OCI-LY7 (cell line): ENCODE measurements at regions not wholly inside any gene's neighbourhood (a gene's known extent, or its start where the extent isn't known, plus 50 kb on each side); places are given as distances from the start of the nearest gene placed in this dataset.

Experiments used
- BruUV-seq: library from RNA; stranded (reverse); fragments of 400-500 nt; replicated peaks from 2 replicates; lab custom pipeline; 2021; lab: Mats Ljungman, UMichigan
- CTCF ChIA-PET: fragments of 300-600 bp; sonication (Branson Sonifier 250); formaldehyde crosslinking; loops from one replicate; lab custom pipeline; 2022; ENCODE audit warnings: antibody characterized with exemption; ENCODE audit not compliant: unreplicated experiment; lab: Charles Lee
- POLR2A ChIA-PET: fragments of 300-600 bp; sonication (Branson Sonifier 250); formaldehyde crosslinking; loops from one replicate; lab custom pipeline; 2022; ENCODE audit warnings: antibody characterized with exemption; lab: Charles Lee
- DNase-seq: peaks from one replicate; pipeline ENCODE4 v3.0.0-alpha.2; 2015; ENCODE audit warnings: low spot score
- H2AFZ ChIP-seq: fragments of 200-600 bp; sonication (generic), shearing (Covaris generic); 2 replicates; pipeline ENCODE4 v1.6.1; 2014; ENCODE audit warnings: mild to moderate bottlenecking, antibody characterized with exemption, low read length, moderate library complexity
- H3K27ac ChIP-seq: fragments of 200-600 bp; sonication (generic); 2 replicates; pipeline ENCODE4 v1.5.1; 2014; ENCODE audit warnings: mixed run types, low read depth, mild to moderate bottlenecking, moderate library complexity, low read length, inconsistent platforms; ENCODE audit not compliant: poor library complexity, severe bottlenecking
- H3K36me3 ChIP-seq: fragments of 200-600 bp; sonication (generic); 2 replicates; pipeline ENCODE4 v1.6.1; 2014; ENCODE audit warnings: mild to moderate bottlenecking, antibody characterized with exemption, low read length, moderate library complexity, mixed read lengths; ENCODE audit not compliant: insufficient read depth
- H3K4me1 ChIP-seq: fragments of 200-600 bp; sonication (generic); 2 replicates; pipeline ENCODE4 v1.5.1; 2014; ENCODE audit warnings: mild to moderate bottlenecking, low read length; ENCODE audit not compliant: insufficient read depth, poor library complexity, severe bottlenecking
- H3K4me2 ChIP-seq: fragments of 200-600 bp; sonication (generic); 2 replicates; pipeline ENCODE4 v1.6.1; 2014; ENCODE audit warnings: mild to moderate bottlenecking, low read length
- H3K4me3 ChIP-seq: fragments of 200-600 bp; sonication (generic); 2 replicates; pipeline ENCODE4 v1.5.1; 2014; ENCODE audit warnings: mild to moderate bottlenecking, low read depth, low read length; ENCODE audit not compliant: poor library complexity, severe bottlenecking
- H3K79me2 ChIP-seq: fragments of 200-600 bp; sonication (generic); 2 replicates; pipeline ENCODE4 v1.6.1; 2016; ENCODE audit warnings: low read depth, mild to moderate bottlenecking, low read length, moderate library complexity, mixed read lengths; ENCODE audit not compliant: insufficient read depth
- H3K9me2 ChIP-seq: fragments of 200-600 bp; sonication (generic); 2 replicates; pipeline ENCODE4 v1.6.1; 2016; ENCODE audit warnings: mild to moderate bottlenecking, low read length, mixed read lengths; ENCODE audit not compliant: insufficient read depth
- H3K9me3 ChIP-seq: fragments of 200-600 bp; sonication (generic); 2 replicates; pipeline ENCODE4 v1.6.1; 2014; ENCODE audit warnings: mild to moderate bottlenecking, mixed run types, low read length, mixed read lengths
- H4K20me1 ChIP-seq: fragments of 200-600 bp; sonication (generic); 2 replicates; pipeline ENCODE4 v1.6.1; 2014; ENCODE audit warnings: mild to moderate bottlenecking, antibody characterized with exemption, low read length, moderate library complexity, mixed read lengths; ENCODE audit not compliant: insufficient read depth
- EZH2phosphoT487 ChIP-seq: fragments of 200-600 bp; sonication (generic); IDR thresholded peaks from 2 replicates; pipeline ENCODE4 v1.6.1; 2018; ENCODE audit warnings: low read depth, borderline replicate concordance, mild to moderate bottlenecking, mixed run types, antibody characterized with exemption, low read length, moderate library complexity, mixed read lengths
- intact Hi-C: fragments of 100-400 bp; cut with micrococcal nuclease; formaldehyde crosslinking; loops from one replicate; pipeline ENCODE4 v1.10.0; 2022; ENCODE audit not compliant: unreplicated experiment
- TF ChIP-seq, protein P1 (sequence below): fragments of 200-600 bp; sonication (generic); conservative IDR thresholded peaks from 2 replicates; pipeline ENCODE4 v1.5.1; 2014; ENCODE audit warnings: mild to moderate bottlenecking, antibody characterized with exemption, low read length, moderate library complexity, mixed read lengths

DNA sequence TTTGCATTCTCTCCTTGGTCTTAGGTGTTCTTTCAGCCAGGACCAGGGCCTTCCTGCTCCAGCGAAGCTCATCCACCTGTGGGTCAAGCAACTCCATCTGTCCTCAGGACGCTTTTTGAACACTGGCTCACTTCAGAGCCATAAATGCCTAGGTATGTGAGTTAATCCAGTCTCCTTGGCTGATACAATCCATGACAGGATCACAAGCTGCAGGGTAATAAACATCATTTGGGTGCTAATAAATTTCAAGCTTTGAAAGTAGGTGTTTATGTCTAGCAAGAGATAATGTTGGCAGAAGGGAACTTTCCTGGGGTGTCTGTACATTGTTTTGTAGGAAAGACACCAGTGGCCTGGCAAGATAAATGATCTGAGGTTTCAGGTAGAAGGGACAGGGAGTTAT is 159.2 kb upstream of the TUT7 start:
- no peaks in the 10 kb centered on the region for H3K36me3 ChIP-seq
- ChIA-PET CTCF (no interaction called here), POLR2A (interaction anchor here (1.2 kb wide), 1 partner anchor 12 kb away, joined by 3 read pairs; no protein-coding TSS in a partner anchor)
- no peak for DNase-seq
- no peaks in the 10 kb centered on the region for H3K9me2 ChIP-seq
- TF ChIP-seq EZH2phosphoT487 = no peak
- TF ChIP-seq, protein P1, sequence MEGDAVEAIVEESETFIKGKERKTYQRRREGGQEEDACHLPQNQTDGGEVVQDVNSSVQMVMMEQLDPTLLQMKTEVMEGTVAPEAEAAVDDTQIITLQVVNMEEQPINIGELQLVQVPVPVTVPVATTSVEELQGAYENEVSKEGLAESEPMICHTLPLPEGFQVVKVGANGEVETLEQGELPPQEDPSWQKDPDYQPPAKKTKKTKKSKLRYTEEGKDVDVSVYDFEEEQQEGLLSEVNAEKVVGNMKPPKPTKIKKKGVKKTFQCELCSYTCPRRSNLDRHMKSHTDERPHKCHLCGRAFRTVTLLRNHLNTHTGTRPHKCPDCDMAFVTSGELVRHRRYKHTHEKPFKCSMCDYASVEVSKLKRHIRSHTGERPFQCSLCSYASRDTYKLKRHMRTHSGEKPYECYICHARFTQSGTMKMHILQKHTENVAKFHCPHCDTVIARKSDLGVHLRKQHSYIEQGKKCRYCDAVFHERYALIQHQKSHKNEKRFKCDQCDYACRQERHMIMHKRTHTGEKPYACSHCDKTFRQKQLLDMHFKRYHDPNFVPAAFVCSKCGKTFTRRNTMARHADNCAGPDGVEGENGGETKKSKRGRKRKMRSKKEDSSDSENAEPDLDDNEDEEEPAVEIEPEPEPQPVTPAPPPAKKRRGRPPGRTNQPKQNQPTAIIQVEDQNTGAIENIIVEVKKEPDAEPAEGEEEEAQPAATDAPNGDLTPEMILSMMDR = no peak
- no peaks in the 10 kb centered on the region for H3K79me2 ChIP-seq
- intact Hi-C loops = no loop called here
- no peaks in the 10 kb centered on the region for H3K9me3 ChIP-seq
- H2AFZ ChIP-seq = no peak overlapping the region
- H3K4me2 ChIP-seq = no peak overlapping the region
- no peaks in the 10 kb centered on the region for H3K4me1 ChIP-seq
- no peaks in the 10 kb centered on the region for H4K20me1 ChIP-seq
- no peak overlapping the region for H3K27ac ChIP-seq
- no TSS peak for BruUV-seq
- H3K4me3 ChIP-seq = no peak overlapping the region

DNA sequence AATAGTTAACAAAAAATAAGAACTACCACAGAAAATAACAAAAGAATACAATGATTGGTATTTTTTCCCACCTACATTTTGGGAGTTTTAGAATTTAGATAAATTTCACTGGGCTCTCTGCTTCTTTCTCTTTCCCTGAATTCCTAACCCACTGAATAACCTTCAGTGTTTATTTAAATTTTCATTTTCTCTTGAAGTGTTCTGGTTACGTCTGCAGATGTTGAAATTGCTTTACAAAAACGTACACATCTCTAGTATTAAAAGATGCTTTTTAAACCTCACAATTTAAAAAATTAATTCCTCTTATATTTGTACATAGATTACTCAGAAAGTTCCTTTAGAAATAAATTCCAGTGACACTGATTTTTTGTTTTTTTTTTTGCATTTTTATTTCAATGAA is 158.7 kb upstream of the TUT7 start:
- intact Hi-C loops = no loop called here
- no peaks in the 10 kb centered on the region for H4K20me1 ChIP-seq
- H3K4me1 ChIP-seq = no peaks in the 10 kb centered on the region
- DNase-seq = no peak
- H3K4me2 ChIP-seq = no peak overlapping the region
- no peak overlapping the region for H3K27ac ChIP-seq
- POLR2A ChIA-PET = interaction anchor here (1.2 kb wide), 1 partner anchor 12 kb away, joined by 3 read pairs; no protein-coding TSS in a partner anchor
- H3K4me3 ChIP-seq = no peak overlapping the region
- CTCF ChIA-PET = no interaction called here
- H3K9me3 ChIP-seq = no peaks in the 10 kb centered on the region
- H2AFZ ChIP-seq = no peak overlapping the region
- no peak for TF ChIP-seq EZH2phosphoT487
- TF ChIP-seq, protein P1 = no peak
- no TSS peak for BruUV-seq
- no peaks in the 10 kb centered on the region for H3K36me3 ChIP-seq
- no peaks in the 10 kb centered on the region for H3K9me2 ChIP-seq
- H3K79me2 ChIP-seq = no peaks in the 10 kb centered on the region

DNA sequence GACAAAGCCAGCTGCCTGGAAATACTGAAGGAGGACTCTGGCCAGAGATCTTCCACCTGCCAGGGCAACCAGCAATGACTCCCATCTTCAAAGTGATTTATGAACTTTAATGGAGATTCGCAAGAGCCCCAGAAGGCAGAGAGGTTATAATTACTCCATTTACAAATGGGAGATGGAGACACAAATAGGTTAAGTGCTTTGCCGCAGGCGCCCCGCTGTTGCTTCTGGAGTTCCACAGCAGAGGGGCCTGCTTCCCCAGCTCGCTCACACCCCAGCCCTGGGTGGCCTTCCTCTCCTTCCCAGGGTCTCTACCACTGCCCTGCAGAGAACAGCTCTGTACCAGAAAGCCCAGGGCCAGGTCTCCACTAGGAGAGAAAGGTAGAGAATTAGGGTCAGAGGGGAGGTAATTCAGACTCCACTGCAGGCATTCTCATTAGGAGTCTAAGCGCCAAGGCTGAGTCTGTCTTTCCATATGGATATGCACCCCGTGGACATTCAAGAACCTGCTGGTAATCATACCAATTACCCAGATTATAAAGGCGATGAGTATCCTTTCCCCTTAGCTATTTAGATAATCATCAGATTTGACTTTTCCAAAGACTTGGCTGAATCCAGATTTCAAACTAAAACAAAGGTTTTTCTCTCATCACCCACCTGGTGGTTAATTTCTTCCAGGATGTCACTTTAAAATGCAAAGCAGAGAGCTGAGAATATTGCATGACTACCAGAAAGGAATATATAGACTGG is 157.6 kb upstream of the TUT7 start:
- H3K9me3 ChIP-seq = no peaks in the 10 kb centered on the region
- no TSS peak for BruUV-seq
- no peaks in the 10 kb centered on the region for H4K20me1 ChIP-seq
- no peak for DNase-seq
- H3K27ac ChIP-seq = no peak overlapping the region
- intact Hi-C loops = no loop called here
- TF ChIP-seq, protein P1 = no peak
- TF ChIP-seq EZH2phosphoT487 = no peak
- CTCF ChIA-PET = no interaction called here
- no peaks in the 10 kb centered on the region for H3K79me2 ChIP-seq
- no peaks in the 10 kb centered on the region for H3K4me1 ChIP-seq
- no peaks in the 10 kb centered on the region for H3K9me2 ChIP-seq
- no peaks in the 10 kb centered on the region for H3K36me3 ChIP-seq
- POLR2A ChIA-PET = no interaction called here
- H2AFZ ChIP-seq = no peak overlapping the region
- H3K4me3 ChIP-seq = no peak overlapping the region
- H3K4me2 ChIP-seq = no peak overlapping the region
